ENCODE measurements at regions not wholly inside any gene's neighbourhood (a gene's known extent, or its start where the extent isn't known, plus 50 kb on each side); places are given as distances from the start of the nearest gene placed in this dataset.

DNA sequence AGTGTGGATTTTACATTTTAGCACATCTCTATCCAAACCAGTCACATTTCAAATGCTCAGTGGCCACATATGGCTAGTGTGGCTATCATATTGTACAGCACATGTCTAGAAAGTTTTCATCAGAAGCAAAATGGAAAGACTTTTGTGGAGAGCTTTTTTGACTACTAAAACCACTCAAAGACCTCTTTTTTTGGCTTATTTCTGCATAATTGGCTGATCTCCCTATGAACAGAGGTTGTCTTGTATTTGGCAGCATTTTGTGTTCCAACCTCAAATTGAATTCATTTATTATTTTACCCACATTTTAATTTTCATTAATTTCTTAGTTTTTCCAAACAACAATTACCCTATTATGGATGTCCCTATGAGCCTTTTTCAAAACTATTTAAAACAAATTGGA is 395.7 kb downstream of the TLE1 start:
- intact Hi-C loops (cut with micrococcal nuclease; ENCODE audit: unreplicated experiment) = no loop called here
- no peak for DNase-seq
- Mint-ChIP-seq H3K4me1 (ENCODE audit: low read depth, unreplicated experiment) (no peaks in the 10 kb centered on the region), H3K4me3 (ENCODE audit: low read depth, unreplicated experiment) (no peak overlapping the region), H3K27me3 (ENCODE audit: unreplicated experiment) (no peaks in the 10 kb centered on the region), H3K9me3 (ENCODE audit: low read depth, unreplicated experiment) (no peaks in the 10 kb centered on the region), H3K27ac (ENCODE audit: unreplicated experiment) (no peak overlapping the region), H3K36me3 (ENCODE audit: insufficient read depth, unreplicated experiment) (no peaks in the 10 kb centered on the region)
- no peak for TF ChIP-seq CTCF (IDR thresholded peaks at IDR 0.05; ENCODE audit: unreplicated experiment)
- BruUV-seq (replicated peaks) = no TSS peak
- CTCF ChIA-PET = no interaction called here

DNA sequence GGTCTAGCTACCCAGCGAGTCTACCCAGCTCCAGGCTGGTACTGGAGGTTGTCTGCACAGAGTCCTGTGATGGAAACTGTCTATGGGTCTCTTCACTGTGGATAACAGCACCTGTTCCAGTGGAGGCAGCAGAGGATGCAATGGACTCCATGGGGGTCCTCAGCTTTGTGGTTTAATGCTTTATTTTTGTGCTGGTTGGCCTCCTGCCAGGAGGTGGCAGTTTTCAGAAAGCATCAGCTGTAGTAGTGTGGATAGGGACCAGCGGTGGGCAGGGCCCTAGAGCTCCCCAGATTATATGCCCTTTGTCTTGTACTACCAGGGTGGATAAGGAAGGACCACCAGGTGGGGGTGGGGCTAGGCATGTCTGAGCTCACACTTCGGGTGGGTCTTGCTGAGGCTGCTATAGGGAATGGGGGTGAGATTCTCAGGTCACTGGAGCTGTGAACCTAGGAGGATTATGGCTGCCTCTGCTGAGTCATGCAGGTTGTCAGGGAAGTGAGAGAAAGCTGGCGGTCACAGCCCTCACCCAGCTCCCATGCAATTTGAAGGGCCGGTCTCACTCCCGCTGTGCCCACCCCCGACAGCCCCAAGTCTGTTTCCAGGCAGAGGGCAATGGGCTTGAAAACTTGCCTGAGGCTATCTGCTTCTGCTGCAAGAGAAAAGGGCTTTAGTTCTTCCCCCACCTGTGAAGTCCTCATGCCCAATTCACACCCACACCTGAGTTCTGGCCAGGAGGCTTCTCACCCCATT is 397.1 kb downstream of the TLE1 start:
- CTCF ChIA-PET = interaction anchor here (0.6 kb wide), 1 partner anchor 836 kb away, joined by 3 read pairs; no protein-coding TSS in a partner anchor
- H3K27ac Mint-ChIP-seq (ENCODE audit: unreplicated experiment) = no peak overlapping the region

DNA sequence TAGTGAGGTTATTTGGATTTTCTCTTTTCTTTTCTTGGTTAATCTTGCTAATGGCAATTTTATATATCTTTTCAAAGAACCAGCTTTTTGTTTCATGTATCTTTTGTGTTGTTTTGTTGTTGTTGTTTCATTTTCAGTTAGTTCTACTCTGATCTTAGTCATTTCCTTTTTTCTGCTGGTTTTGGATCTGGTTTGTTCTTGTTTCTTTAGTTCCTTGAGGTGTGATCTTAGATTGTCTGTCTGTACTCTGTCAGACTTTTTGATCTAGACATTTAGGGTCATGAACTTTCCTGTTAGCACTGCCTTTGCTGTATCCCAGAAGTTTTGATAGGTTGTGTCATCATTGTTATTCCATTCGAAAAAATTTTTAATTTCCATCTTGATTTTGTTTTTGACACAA is 399.7 kb downstream of the TLE1 start:
- Mint-ChIP-seq H3K9me3 (ENCODE audit: low read depth, unreplicated experiment) (no peaks in the 10 kb centered on the region), H3K27ac (ENCODE audit: unreplicated experiment) (no peak overlapping the region), H3K4me3 (ENCODE audit: low read depth, unreplicated experiment) (no peak overlapping the region), H3K27me3 (ENCODE audit: unreplicated experiment) (no peaks in the 10 kb centered on the region), H3K36me3 (ENCODE audit: insufficient read depth, unreplicated experiment) (no peaks in the 10 kb centered on the region), H3K4me1 (ENCODE audit: low read depth, unreplicated experiment) (no peaks in the 10 kb centered on the region)
- intact Hi-C loops (cut with micrococcal nuclease; ENCODE audit: unreplicated experiment) = no loop called here
- CTCF ChIA-PET = no interaction called here
- no TSS peak for BruUV-seq (replicated peaks)
- no peak for DNase-seq
- TF ChIP-seq CTCF (IDR thresholded peaks at IDR 0.05; ENCODE audit: unreplicated experiment) = no peak

More for the DNA sequence above, 397.1 kb downstream of the TLE1 start:
- H3K27me3 Mint-ChIP-seq (ENCODE audit: unreplicated experiment) = no peaks in the 10 kb centered on the region
- BruUV-seq (replicated peaks) = no TSS peak
- intact Hi-C loops (cut with micrococcal nuclease; ENCODE audit: unreplicated experiment) = no loop called here
- H3K9me3 Mint-ChIP-seq (ENCODE audit: low read depth, unreplicated experiment) = no peaks in the 10 kb centered on the region
- DNase-seq = no peak
- TF ChIP-seq CTCF (IDR thresholded peaks at IDR 0.05; ENCODE audit: unreplicated experiment) = no peak
- no peaks in the 10 kb centered on the region for H3K4me1 Mint-ChIP-seq (ENCODE audit: low read depth, unreplicated experiment)
- no peak overlapping the region for H3K4me3 Mint-ChIP-seq (ENCODE audit: low read depth, unreplicated experiment)
- no peaks in the 10 kb centered on the region for H3K36me3 Mint-ChIP-seq (ENCODE audit: insufficient read depth, unreplicated experiment)

- peaks cover 3% of the 10 kb centered on the region for H3K9me3 Mint-ChIP-seq (ENCODE audit: low read depth, unreplicated experiment)
- CTCF ChIA-PET = no interaction called here
- TF ChIP-seq CTCF (IDR thresholded peaks at IDR 0.05; ENCODE audit: unreplicated experiment) = no peak
- no peaks in the 10 kb centered on the region for H3K4me1 Mint-ChIP-seq (ENCODE audit: low read depth, unreplicated experiment)
- no peaks in the 10 kb centered on the region for H3K36me3 Mint-ChIP-seq (ENCODE audit: insufficient read depth, unreplicated experiment)
- no TSS peak for BruUV-seq (replicated peaks)
- H3K27me3 Mint-ChIP-seq (ENCODE audit: unreplicated experiment) = no peaks in the 10 kb centered on the region
- no peak for DNase-seq
- intact Hi-C loops (cut with micrococcal nuclease; ENCODE audit: unreplicated experiment) = no loop called here
- H3K27ac Mint-ChIP-seq (ENCODE audit: unreplicated experiment) = no peak overlapping the region
- H3K4me3 Mint-ChIP-seq (ENCODE audit: low read depth, unreplicated experiment) = no peak overlapping the region
These were observed 421.3 kb downstream of the TLE1 start for GRCh38 chr9:81268048-81268447.
